ENCODE measurements at regions not wholly inside any gene's neighbourhood (a gene's known extent, or its start where the extent isn't known, plus 50 kb on each side); places are given as distances from the start of the nearest gene placed in this dataset.

GRCh38 chr19:30307191-30307974, 64.8 kb upstream of the ZNF536 start:
- TF ChIP-seq HNF4A (conservative IDR thresholded peaks at IDR 0.05): no peak
- TF ChIP-seq RAD21 (IDR thresholded peaks at IDR 0.05): no peak
- no peak for TF ChIP-seq CTCF (IDR thresholded peaks at IDR 0.05; ENCODE audit: low read depth, low read length, missing input control)
- TF ChIP-seq RXRA (IDR thresholded peaks at IDR 0.05): no peak
- no peak for TF ChIP-seq YY1 (IDR thresholded peaks at IDR 0.05)
- TF ChIP-seq, protein P1, sequence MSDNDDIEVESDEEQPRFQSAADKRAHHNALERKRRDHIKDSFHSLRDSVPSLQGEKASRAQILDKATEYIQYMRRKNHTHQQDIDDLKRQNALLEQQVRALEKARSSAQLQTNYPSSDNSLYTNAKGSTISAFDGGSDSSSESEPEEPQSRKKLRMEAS (IDR thresholded peaks at IDR 0.05): no peak
- TF ChIP-seq ATF3 (IDR thresholded peaks at IDR 0.05): no peak
- no peak for TF ChIP-seq SP1 (IDR thresholded peaks at IDR 0.05)
- no peak for TF ChIP-seq NR2F2 (IDR thresholded peaks at IDR 0.05)
- no peak for TF ChIP-seq TAF1 (conservative IDR thresholded peaks at IDR 0.05)
- TF ChIP-seq, protein P2, sequence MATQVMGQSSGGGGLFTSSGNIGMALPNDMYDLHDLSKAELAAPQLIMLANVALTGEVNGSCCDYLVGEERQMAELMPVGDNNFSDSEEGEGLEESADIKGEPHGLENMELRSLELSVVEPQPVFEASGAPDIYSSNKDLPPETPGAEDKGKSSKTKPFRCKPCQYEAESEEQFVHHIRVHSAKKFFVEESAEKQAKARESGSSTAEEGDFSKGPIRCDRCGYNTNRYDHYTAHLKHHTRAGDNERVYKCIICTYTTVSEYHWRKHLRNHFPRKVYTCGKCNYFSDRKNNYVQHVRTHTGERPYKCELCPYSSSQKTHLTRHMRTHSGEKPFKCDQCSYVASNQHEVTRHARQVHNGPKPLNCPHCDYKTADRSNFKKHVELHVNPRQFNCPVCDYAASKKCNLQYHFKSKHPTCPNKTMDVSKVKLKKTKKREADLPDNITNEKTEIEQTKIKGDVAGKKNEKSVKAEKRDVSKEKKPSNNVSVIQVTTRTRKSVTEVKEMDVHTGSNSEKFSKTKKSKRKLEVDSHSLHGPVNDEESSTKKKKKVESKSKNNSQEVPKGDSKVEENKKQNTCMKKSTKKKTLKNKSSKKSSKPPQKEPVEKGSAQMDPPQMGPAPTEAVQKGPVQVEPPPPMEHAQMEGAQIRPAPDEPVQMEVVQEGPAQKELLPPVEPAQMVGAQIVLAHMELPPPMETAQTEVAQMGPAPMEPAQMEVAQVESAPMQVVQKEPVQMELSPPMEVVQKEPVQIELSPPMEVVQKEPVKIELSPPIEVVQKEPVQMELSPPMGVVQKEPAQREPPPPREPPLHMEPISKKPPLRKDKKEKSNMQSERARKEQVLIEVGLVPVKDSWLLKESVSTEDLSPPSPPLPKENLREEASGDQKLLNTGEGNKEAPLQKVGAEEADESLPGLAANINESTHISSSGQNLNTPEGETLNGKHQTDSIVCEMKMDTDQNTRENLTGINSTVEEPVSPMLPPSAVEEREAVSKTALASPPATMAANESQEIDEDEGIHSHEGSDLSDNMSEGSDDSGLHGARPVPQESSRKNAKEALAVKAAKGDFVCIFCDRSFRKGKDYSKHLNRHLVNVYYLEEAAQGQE (IDR thresholded peaks at IDR 0.05): no peak
- no peak for TF ChIP-seq GABPA (IDR thresholded peaks at IDR 0.05 in 1 of 2, conservative IDR thresholded peaks at IDR 0.05 in 1 of 2)
- TF ChIP-seq JUND (IDR thresholded peaks at IDR 0.05): no peak

Data from liver (tissue), 3 donors.